Mucosa of descending colon (tissue), 3 donors: ENCODE measurements at regions not wholly inside any gene's neighbourhood (a gene's known extent, or its start where the extent isn't known, plus 50 kb on each side); places are given as distances from the start of the nearest gene placed in this dataset.

Experiments used
- ATAC-seq: fragments of 200-7000 bp; cut with Tn5 transposase; one replicate; pipeline ENCODE4 v1.9.1; 2020; ENCODE audit warnings: mild to moderate bottlenecking, moderate library complexity
- DNase-seq, 3 donors: peaks; one replicate each; pipeline ENCODE4 v3.0.0-alpha.2; 2020
- H3K36me3 ChIP-seq: fragments of 200-600 bp; one replicate; pipeline ENCODE4 v1.8.0; 2021; ENCODE audit warnings: low read depth, mild to moderate bottlenecking
- H3K4me1 ChIP-seq: fragments of 200-600 bp; one replicate; pipeline ENCODE4 v1.8.0; 2021; ENCODE audit warnings: low read depth, mild to moderate bottlenecking
- H3K4me3 ChIP-seq: fragments of 200-600 bp; one replicate; pipeline ENCODE4 v1.8.0; 2021; ENCODE audit warnings: mild to moderate bottlenecking
- H3K9me3 ChIP-seq: fragments of 200-600 bp; one replicate; pipeline ENCODE4 v1.8.0; 2021; ENCODE audit warnings: mild to moderate bottlenecking
- CTCF ChIP-seq: fragments of 200-600 bp; IDR thresholded peaks from one replicate; pipeline ENCODE4 v1.8.0; 2022; ENCODE audit warnings: antibody characterized with exemption, mild to moderate bottlenecking
- intact Hi-C, 2 donors: fragments of 100-400 bp; cut with DNase I in 1 of 2; cut with micrococcal nuclease in 1 of 2; formaldehyde crosslinking; loops; one replicate each; pipeline versions ENCODE4 v1.11.0 to v1.11.1; 2022; cut with DNase I, micrococcal nuclease
- donor health status: DM: no; HTN: no; CAD: no; lungs with moderate emphysema.
- donor health status: DM: no; HTN: no; CAD: no.
- donor health status: DM: no; HTN: yes; CAD: no.

- Histone ChIP-seq H3K9me3 (no peaks in the 10 kb centered on the region), H3K4me3 (no peak overlapping the region), H3K36me3 (no peaks in the 10 kb centered on the region), H3K4me1 (no peaks in the 10 kb centered on the region)
- ATAC-seq = no peak
- TF ChIP-seq CTCF = no peak
- no peak for DNase-seq
- intact Hi-C loops = no loop called here
These were observed 83.4 kb upstream of the MGMT start for GRCh38 chr10:129383651-129384050.

GRCh38 chr10:129385600-129385999 lies 81.4 kb upstream of the MGMT start:
- DNase-seq = no peak
- no peaks in the 10 kb centered on the region for H3K9me3 ChIP-seq
- no peaks in the 10 kb centered on the region for H3K4me1 ChIP-seq
- no peak for ATAC-seq
- no peaks in the 10 kb centered on the region for H3K36me3 ChIP-seq
- intact Hi-C loops = no loop called here
- TF ChIP-seq CTCF = no peak
- H3K4me3 ChIP-seq = no peak overlapping the region

GRCh38 chr10:129386415-129387257 lies 80.4 kb upstream of the MGMT start:
- no peak for DNase-seq
- Histone ChIP-seq H3K4me1 (no peaks in the 10 kb centered on the region), H3K36me3 (no peaks in the 10 kb centered on the region), H3K4me3 (no peak overlapping the region), H3K9me3 (no peaks in the 10 kb centered on the region)
- intact Hi-C loops = no loop called here
- no peak for TF ChIP-seq CTCF
- ATAC-seq = no peak

DNA sequence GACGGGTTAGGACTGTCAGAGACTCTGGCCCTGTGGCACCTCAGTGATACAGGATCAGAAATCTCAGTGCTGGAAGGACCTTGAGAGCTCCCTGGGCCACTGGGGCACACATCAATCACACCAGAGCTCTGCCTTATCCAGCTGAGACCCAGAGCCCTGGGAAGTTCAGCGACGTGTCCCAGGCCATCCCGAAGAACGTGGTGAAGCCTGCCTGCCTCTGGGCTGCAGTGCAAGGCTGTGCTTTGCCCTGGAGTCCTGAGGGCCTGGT lies 79.8 kb upstream of the MGMT start:
- H3K4me3 ChIP-seq = no peak overlapping the region
- no peak for TF ChIP-seq CTCF
- no peaks in the 10 kb centered on the region for H3K9me3 ChIP-seq
- DNase-seq = no peak
- H3K4me1 ChIP-seq = no peaks in the 10 kb centered on the region
- intact Hi-C loops = no loop called here
- no peak for ATAC-seq
- H3K36me3 ChIP-seq = no peaks in the 10 kb centered on the region

DNA sequence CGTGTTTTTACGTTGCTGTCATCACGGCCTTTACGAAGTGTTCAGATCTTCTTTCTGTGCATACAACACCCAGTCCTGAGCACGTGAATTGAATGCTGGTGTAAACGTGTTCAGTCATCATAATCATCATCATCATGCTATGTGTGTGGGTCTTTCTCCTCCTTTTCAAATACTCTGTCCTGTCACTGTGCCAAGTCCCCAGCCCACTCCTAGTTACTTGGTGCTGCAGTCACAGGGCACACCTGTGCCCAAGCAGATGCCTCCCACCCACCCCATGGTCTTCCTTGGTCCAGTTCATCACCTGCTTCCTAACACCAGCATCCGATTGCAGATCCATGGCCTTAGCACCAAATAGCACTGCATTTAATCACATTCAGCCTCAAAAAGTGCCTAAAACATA lies 78.6 kb upstream of the MGMT start:
- ATAC-seq (no peak), DNase-seq (no peak)
- TF ChIP-seq CTCF = no peak
- no peaks in the 10 kb centered on the region for H3K9me3 ChIP-seq
- H3K36me3 ChIP-seq = no peaks in the 10 kb centered on the region
- no peak overlapping the region for H3K4me3 ChIP-seq
- intact Hi-C loops = no loop called here
- H3K4me1 ChIP-seq = no peaks in the 10 kb centered on the region

DNA sequence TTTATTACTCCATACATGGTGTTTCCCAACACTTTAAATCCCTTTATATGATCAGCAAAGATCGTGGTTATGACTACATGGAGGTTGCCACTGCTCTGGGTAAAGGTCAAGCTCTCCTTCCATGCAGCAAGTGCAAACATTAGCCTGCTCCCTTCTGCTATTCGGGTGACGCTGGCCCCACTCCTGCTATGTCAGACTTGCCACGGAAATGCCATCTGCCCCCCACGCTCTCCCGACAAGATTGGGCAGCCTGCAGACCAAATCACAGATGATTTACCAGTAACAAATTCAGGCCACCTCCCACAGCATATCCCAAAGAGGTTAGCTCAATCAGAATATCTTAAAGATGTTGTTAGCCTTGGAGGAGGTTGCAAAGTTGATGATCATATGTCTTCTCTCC lies 77.8 kb upstream of the MGMT start:
- ATAC-seq (no peak), DNase-seq (no peak)
- no peaks in the 10 kb centered on the region for H3K9me3 ChIP-seq

More for the DNA sequence above, 77.8 kb upstream of the MGMT start:
- Histone ChIP-seq H3K4me3 (no peak overlapping the region), H3K4me1 (no peaks in the 10 kb centered on the region), H3K36me3 (no peaks in the 10 kb centered on the region)
- intact Hi-C loops = no loop called here
- no peak for TF ChIP-seq CTCF
